WTC11 (cell line): ENCODE measurements at regions not wholly inside any gene's neighbourhood (a gene's known extent, or its start where the extent isn't known, plus 50 kb on each side); places are given as distances from the start of the nearest gene placed in this dataset.

Experiments
- ATAC-seq: fragments of 200-7000 bp; cut with Tn5 transposase; 2 replicates; pipeline ENCODE4 v1.10.0; 2021; ENCODE audit warnings: mild to moderate bottlenecking, moderate library complexity
- CTCF ChIA-PET: fragments of 300-600 bp; sonication (Branson Sonifier 250); formaldehyde crosslinking; loops from one replicate; lab custom pipeline; 2021; ENCODE audit warnings: antibody characterized with exemption; lab: Charles Lee
- POLR2A ChIA-PET: fragments of 350-600 bp; sonication (Branson Sonifier 250); formaldehyde crosslinking; loops from one replicate; lab custom pipeline; 2021; ENCODE audit warnings: antibody characterized with exemption; lab: Charles Lee
- DNase-seq: peaks from one replicate; pipeline ENCODE4 v3.0.0; 2021; ENCODE audit warnings: low spot score
- H3K27ac Mint-ChIP-seq: 2 replicates; pipeline ENCODE4 v1.8.0; 2021; ENCODE audit warnings: mixed read lengths
- H3K27me3 Mint-ChIP-seq: 2 replicates; pipeline ENCODE4 v1.8.0; 2021; ENCODE audit warnings: low read depth, mild to moderate bottlenecking, moderate library complexity, mixed read lengths
- H3K36me3 Mint-ChIP-seq: 2 replicates; pipeline ENCODE4 v1.8.0; 2021; ENCODE audit warnings: mixed read lengths
- H3K4me1 Mint-ChIP-seq: 2 replicates; pipeline ENCODE4 v1.8.0; 2022; ENCODE audit warnings: mixed read lengths
- H3K4me3 Mint-ChIP-seq: 2 replicates; pipeline ENCODE4 v1.8.0; 2021; ENCODE audit warnings: mild to moderate bottlenecking, moderate library complexity, mixed read lengths
- H3K9me3 Mint-ChIP-seq: 2 replicates; pipeline ENCODE4 v1.8.0; 2021; ENCODE audit warnings: mixed read lengths
- ELF4 ChIP-seq: sonication (generic); formaldehyde crosslinking; IDR thresholded peaks from 2 replicates; pipeline ENCODE4 v1.8.1; 2022; ENCODE audit warnings: low read depth, mild to moderate bottlenecking, moderate library complexity, missing genetic modification reagents
- HMGA2 ChIP-seq: fragments of 250-450 bp; sonication (Bioruptor Pico); IDR thresholded peaks from 2 replicates; pipeline ENCODE4 v1.4.0; 2021; ENCODE audit warnings: mild to moderate bottlenecking, moderate library complexity
- PRRX2 ChIP-seq: fragments of 250-450 bp; sonication (Bioruptor Pico); IDR thresholded peaks from 2 replicates; pipeline ENCODE4 v1.8.0; 2021; ENCODE audit warnings: mild to moderate bottlenecking
- RORB ChIP-seq: fragments of 250-450 bp; sonication (Bioruptor Pico); IDR thresholded peaks from 2 replicates; pipeline ENCODE4 v1.9.0; 2021; ENCODE audit warnings: mild to moderate bottlenecking
- SP1 ChIP-seq: sonication (generic); formaldehyde crosslinking; conservative IDR thresholded peaks from 2 replicates; pipeline ENCODE4 v1.8.1; 2022; ENCODE audit warnings: missing genetic modification reagents
- ZNF121 ChIP-seq: sonication (generic); formaldehyde crosslinking; IDR thresholded peaks from 2 replicates; pipeline ENCODE4 v1.8.0; 2023; ENCODE audit warnings: missing genetic modification reagents
- ZNF317 ChIP-seq: sonication (generic); formaldehyde crosslinking; IDR thresholded peaks from 2 replicates; pipeline ENCODE4 v1.8.1; 2023; ENCODE audit warnings: low read depth, mild to moderate bottlenecking, moderate library complexity, missing genetic modification reagents, borderline replicate concordance
- ZNF423 ChIP-seq: fragments of 250-450 bp; sonication (Bioruptor Pico); IDR thresholded peaks from 2 replicates; pipeline ENCODE4 v2.1.2; 2022; ENCODE audit warnings: mild to moderate bottlenecking, moderate library complexity
- TF ChIP-seq, protein P1 (sequence below): sonication (generic); formaldehyde crosslinking; IDR thresholded peaks from 2 replicates; pipeline ENCODE4 v1.8.1; 2023; ENCODE audit warnings: mild to moderate bottlenecking, missing genetic modification reagents
- TF ChIP-seq, protein P2 (sequence below): sonication (generic); formaldehyde crosslinking; IDR thresholded peaks from 2 replicates; pipeline ENCODE4 v1.8.0; 2022; ENCODE audit warnings: mild to moderate bottlenecking, missing genetic modification reagents
- TF ChIP-seq, protein P3 (sequence below): sonication (generic); formaldehyde crosslinking; IDR thresholded peaks from 2 replicates; pipeline ENCODE4 v1.8.0; 2022; ENCODE audit warnings: mild to moderate bottlenecking, missing genetic modification reagents
- TF ChIP-seq, protein P4 (sequence below): sonication (generic); formaldehyde crosslinking; conservative IDR thresholded peaks from 2 replicates; pipeline ENCODE4 v1.8.1; 2022; ENCODE audit warnings: mild to moderate bottlenecking, missing genetic modification reagents
- TF ChIP-seq, protein P5 (sequence below): fragments of 250-450 bp; sonication (Bioruptor Pico); conservative IDR thresholded peaks from 2 replicates; pipeline ENCODE4 v1.9.0; 2021; ENCODE audit warnings: mild to moderate bottlenecking
- TF ChIP-seq, protein P6 (sequence below): sonication (generic); formaldehyde crosslinking; IDR thresholded peaks from 2 replicates; pipeline ENCODE4 v1.8.1; 2022; ENCODE audit warnings: missing genetic modification reagents, borderline replicate concordance

DNA sequence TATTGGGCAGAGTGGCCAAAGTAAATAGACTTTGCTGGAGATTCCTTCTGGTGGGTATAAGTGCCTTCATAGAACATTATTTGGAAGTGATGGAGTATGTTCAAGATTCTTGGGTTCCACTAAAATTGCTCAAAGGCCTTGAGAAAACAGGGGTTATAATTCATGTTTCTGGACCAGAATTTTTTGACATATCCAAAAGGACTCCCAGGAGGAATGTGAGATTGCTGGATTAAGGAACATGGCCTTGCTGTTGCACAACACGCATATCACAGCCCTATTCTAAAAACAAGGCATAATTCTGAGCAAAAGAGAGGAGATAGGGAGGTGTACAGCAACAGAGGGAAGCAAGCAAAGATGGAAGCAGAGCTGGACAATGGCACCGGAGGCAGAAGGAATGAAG is 111.7 kb upstream of the TNP1 start (continued):
- TF ChIP-seq PRRX2 (CRISPR knock-in tag) (no peak), ZNF423 (CRISPR knock-in tag) (no peak)
- TF ChIP-seq, protein P1, sequence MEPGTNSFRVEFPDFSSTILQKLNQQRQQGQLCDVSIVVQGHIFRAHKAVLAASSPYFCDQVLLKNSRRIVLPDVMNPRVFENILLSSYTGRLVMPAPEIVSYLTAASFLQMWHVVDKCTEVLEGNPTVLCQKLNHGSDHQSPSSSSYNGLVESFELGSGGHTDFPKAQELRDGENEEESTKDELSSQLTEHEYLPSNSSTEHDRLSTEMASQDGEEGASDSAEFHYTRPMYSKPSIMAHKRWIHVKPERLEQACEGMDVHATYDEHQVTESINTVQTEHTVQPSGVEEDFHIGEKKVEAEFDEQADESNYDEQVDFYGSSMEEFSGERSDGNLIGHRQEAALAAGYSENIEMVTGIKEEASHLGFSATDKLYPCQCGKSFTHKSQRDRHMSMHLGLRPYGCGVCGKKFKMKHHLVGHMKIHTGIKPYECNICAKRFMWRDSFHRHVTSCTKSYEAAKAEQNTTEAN (CRISPR knock-in tag), result no peak

DNA sequence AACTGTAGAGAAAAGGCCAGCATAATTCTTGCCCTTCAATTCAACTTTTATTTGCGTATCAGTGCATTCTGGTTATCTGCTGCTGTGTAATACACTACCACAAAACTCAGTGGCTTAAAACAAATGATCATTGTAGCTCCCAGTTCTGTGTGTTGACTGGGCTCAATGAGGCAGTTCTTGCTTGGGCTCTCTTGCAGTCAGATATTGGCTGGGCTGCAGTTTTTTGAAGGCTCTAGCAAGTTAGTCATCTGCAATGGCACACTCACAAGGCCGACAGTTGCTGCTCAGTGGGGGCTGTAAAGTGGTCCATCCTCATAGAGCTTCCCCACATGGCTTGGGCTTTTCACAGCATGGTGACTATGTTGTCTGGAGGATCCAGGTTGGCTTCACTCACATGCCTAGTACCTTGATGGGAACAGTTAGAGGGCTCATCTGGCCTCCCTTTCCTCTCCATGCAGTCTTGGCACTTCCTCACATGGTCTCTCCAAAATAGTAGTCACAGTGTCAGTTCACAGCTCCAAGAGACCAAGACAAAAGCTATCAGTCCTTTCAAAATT is 110.6 kb upstream of the TNP1 start:
- CTCF ChIA-PET, result interaction anchor here (1.2 kb wide), 1 partner anchor 15 kb away, joined by 3 read pairs; no protein-coding TSS in a partner anchor
- H3K27ac Mint-ChIP-seq, result no peak overlapping the region
- no peaks in the 10 kb centered on the region for H3K4me1 Mint-ChIP-seq
- no peaks in the 10 kb centered on the region for H3K9me3 Mint-ChIP-seq
- no peak overlapping the region for H3K4me3 Mint-ChIP-seq
- TF ChIP-seq, protein P2, sequence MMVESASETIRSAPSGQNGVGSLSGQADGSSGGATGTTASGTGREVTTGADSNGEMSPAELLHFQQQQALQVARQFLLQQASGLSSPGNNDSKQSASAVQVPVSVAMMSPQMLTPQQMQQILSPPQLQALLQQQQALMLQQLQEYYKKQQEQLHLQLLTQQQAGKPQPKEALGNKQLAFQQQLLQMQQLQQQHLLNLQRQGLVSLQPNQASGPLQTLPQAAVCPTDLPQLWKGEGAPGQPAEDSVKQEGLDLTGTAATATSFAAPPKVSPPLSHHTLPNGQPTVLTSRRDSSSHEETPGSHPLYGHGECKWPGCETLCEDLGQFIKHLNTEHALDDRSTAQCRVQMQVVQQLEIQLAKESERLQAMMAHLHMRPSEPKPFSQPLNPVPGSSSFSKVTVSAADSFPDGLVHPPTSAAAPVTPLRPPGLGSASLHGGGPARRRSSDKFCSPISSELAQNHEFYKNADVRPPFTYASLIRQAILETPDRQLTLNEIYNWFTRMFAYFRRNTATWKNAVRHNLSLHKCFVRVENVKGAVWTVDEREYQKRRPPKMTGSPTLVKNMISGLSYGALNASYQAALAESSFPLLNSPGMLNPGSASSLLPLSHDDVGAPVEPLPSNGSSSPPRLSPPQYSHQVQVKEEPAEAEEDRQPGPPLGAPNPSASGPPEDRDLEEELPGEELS (CRISPR knock-in tag), result no peak
- no peak for TF ChIP-seq ZNF121 (CRISPR knock-in tag)
- no peak for TF ChIP-seq SP1 (CRISPR knock-in tag)
- TF ChIP-seq, protein P3, sequence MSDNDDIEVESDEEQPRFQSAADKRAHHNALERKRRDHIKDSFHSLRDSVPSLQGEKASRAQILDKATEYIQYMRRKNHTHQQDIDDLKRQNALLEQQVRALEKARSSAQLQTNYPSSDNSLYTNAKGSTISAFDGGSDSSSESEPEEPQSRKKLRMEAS (CRISPR knock-in tag), result no peak
- TF ChIP-seq ELF4, result no peak
- TF ChIP-seq, protein P4, sequence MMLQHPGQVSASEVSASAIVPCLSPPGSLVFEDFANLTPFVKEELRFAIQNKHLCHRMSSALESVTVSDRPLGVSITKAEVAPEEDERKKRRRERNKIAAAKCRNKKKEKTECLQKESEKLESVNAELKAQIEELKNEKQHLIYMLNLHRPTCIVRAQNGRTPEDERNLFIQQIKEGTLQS (CRISPR knock-in tag), result no peak
- TF ChIP-seq, all 79 proteins: peak for 0
- no peak for ATAC-seq
- Mint-ChIP-seq H3K36me3 (no peaks in the 10 kb centered on the region), H3K27me3 (no peaks in the 10 kb centered on the region; the same call in 1 of the 2 replicates)
- POLR2A ChIA-PET, result no interaction called here
- DNase-seq, result no peak

DNA sequence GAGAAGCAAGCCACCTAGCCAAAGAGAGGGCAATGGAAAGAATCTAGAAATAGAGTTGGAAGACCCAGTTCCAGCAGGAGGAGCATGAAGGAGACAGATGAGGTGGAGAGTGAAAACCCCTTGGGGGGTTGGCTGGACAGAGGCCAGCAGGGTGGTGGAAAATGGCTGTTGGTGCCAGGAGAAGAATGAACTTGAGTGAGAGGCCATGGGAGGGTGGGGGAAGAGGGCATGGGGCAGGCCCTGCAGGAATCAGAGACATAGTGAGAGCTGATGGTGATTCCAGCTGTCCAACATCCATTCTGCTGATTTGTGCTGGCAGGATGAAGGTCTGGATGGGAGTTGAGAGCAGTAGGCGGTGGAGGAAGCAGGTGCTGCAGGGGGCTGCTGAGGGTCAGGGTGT is 108.0 kb upstream of the TNP1 start:
- Mint-ChIP-seq H3K4me1 (no peaks in the 10 kb centered on the region), H3K4me3 (no peak overlapping the region), H3K27me3 (no peaks in the 10 kb centered on the region; the same call in 1 of the 2 replicates), H3K27ac (no peak overlapping the region), H3K9me3 (0 out of 2 replicates have a peak, but pooled peaks cover 6% of the 10 kb centered on the region), H3K36me3 (no peaks in the 10 kb centered on the region)
- no peak for DNase-seq
- CTCF ChIA-PET, result no interaction called here
- POLR2A ChIA-PET, result no interaction called here
- TF ChIP-seq ZNF317 (CRISPR knock-in tag), result no peak
- no peak for TF ChIP-seq RORB
- TF ChIP-seq, protein P5, sequence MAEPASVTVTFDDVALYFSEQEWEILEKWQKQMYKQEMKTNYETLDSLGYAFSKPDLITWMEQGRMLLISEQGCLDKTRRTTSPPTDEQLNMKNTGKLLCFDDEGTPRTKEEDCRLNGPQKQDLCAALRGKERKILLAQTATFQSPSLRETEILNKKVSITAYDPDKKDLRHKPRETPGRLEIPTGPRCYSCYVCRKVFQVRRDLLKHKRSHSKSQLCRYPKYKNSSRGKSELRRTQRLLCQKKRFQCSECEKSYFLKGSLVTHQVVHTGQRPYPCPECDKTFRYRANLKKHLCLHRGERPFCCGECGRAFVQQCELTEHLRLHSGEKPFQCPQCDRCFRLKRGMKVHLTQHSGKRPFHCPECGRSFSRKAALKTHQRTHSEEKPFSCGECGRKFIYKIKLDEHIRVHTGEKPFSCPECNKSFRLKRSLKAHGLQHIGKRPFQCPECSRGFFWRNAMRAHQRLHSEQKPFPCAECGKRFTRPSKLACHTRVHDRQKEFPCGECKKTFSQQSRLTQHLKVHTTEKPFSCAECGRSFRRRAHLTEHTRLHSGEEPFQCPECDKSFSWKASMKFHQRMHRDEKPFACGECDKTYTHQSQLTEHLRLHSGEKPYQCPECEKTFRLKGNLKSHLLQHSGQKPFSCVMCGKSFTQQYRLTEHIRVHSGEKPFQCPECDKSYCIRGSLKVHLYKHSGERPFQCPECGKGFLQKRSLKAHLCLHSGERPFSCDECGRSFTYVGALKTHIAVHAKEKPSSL (CRISPR knock-in tag), result no peak
- TF ChIP-seq, protein P6, sequence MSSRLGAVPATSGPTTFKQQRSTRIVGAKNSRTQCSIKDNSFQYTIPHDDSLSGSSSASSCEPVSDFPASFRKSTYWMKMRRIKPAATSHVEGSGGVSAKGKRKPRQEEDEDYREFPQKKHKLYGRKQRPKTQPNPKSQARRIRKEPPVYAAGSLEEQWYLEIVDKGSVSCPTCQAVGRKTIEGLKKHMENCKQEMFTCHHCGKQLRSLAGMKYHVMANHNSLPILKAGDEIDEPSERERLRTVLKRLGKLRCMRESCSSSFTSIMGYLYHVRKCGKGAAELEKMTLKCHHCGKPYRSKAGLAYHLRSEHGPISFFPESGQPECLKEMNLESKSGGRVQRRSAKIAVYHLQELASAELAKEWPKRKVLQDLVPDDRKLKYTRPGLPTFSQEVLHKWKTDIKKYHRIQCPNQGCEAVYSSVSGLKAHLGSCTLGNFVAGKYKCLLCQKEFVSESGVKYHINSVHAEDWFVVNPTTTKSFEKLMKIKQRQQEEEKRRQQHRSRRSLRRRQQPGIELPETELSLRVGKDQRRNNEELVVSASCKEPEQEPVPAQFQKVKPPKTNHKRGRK, result no peak
- TF ChIP-seq HMGA2, result no peak
- ATAC-seq, result no peak
